Islet of Langerhans (tissue), 1 donor: ENCODE measurements at regions not wholly inside any gene's neighbourhood (a gene's known extent, or its start where the extent isn't known, plus 50 kb on each side); places are given as distances from the start of the nearest gene placed in this dataset.
A peak's percentile ranks its signal among the peaks of the same experiment; 100 is the strongest.

Experiments
- FAIRE-seq: peaks from one replicate; lab custom pipeline; 2011; peaks lifted over from hg19 to GRCh38; lab: Jason Lieb, UNC

- FAIRE-seq: no peak
These were observed 1041.4 kb upstream of the ADGRL2 start for GRCh38 chr1:80759354-80759753.

GRCh38 chr1:80755944-80756343, 1044.8 kb upstream of the ADGRL2 start:
- no peak for FAIRE-seq

DNA sequence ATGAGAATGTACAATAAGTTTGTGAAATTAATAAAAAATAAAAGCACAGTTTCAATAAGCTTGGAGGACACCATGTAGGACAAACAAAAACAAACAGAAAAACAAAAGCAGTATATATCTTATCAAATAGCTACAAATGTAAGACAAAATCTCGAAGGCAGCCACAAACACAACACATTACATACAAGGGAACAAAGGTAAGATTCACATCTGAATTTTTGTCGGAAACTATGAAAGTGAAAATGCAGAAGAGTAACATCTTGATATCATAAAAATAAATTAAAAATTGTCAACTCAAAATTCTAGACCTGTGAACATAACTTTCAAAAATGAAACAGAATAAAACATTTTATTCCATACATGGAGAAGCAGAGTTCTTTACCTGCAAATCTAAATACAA, 1049.5 kb upstream of the ADGRL2 start:
- FAIRE-seq: no peak

GRCh38 chr1:80731241-80731894, 1069.4 kb upstream of the ADGRL2 start:
- no peak for FAIRE-seq

- FAIRE-seq: no peak
These were observed 1078.1 kb upstream of the ADGRL2 start for GRCh38 chr1:80722611-80723010.

DNA sequence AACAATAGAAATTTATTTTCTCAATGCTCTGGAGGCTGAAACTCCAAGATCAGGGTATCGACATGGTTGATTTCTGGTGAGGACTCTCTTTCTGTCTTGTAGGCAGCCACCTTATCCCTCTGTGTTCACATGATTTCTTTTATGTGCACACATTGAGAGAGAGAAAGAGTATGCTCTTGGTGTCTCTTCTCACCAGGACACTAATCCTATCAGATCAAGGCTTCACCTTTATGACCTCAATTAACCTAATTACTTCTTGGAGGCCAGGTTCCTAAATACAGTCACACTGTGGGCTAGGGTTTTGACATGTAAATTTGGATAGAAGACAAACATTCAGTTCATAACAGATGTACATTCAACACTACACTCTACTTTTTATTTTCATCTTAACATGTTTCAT, 1094.2 kb upstream of the ADGRL2 start:
- no peak for FAIRE-seq

GRCh38 chr1:80678438-80678837, 1122.3 kb upstream of the ADGRL2 start:
- no peak for FAIRE-seq

DNA sequence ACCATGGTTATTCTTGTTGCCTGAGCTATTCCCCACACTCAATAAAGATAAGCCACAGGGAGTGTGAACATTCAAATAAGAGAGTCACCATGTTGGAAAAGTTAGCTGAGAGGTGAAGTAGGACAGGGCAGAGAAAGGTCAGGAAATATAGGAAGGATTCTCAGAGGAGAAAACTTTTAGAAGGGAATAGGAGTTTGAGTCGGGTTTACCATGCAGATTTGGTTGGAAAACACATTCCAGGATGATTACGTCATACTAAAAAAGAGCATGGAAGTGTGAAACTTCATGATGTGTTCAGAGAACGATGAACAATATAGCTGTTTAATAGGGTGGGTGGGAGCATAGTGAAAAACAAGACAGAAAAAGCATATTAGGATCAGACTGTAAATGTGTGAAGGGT, 1125.3 kb upstream of the ADGRL2 start:
- no peak for FAIRE-seq

DNA sequence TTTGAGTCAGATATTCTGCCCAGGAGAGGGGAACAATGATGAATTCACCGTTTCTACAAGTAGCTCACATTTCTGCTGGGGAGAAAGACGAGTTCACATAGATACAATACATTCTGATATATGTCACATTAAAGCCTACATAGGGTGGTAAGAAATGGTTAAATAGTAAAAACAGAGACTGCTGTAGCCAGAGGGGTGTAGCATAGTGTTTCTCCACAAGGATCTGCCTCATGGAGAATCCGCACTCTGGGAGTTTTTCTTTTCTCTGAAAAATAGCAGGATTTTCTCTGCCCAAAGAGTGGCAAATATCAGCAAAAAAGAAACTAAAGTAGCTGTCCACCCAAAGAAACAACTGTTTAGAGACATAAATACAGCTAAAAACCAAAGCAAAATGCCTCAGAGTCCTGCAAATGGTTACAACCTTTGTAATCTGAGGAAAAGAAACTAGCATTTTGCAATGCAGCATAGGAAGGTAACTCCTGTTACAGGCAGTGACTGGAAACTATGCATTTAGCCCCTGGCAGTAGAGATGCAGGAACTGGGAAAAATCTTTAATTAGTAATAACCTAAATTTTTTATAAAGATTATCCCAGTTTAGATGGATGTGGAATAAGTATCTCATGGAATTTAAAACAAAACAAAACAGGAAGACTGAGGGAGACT, 1126.7 kb upstream of the ADGRL2 start:
- no peak for FAIRE-seq

- FAIRE-seq: no peak
These were observed 1132.4 kb upstream of the ADGRL2 start for GRCh38 chr1:80668372-80668771.

DNA sequence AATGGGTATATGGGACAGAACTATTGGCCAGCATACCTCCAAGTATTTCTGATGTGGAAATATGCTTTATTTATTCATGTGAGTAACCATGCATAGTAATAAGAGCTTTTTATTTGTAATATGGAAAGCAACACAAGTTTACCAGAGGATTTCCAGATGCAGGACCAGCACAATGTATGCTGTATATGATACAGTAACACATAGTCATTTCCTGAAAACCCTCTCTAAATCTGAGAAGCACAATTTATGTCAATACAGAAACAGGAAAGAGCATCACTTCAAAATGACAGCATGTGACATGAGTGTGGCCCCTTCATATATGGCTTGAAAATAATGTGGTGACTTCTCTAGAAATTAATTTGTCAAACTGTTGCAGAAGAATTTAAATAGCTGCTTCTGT, 1134.7 kb upstream of the ADGRL2 start:
- no peak for FAIRE-seq

- peak; percentile 41 for FAIRE-seq
These were observed 1141.6 kb upstream of the ADGRL2 start for GRCh38 chr1:80659161-80659560.

GRCh38 chr1:80657707-80658106, 1143.0 kb upstream of the ADGRL2 start:
- no peak for FAIRE-seq

GRCh38 chr1:80657044-80657643, 1143.6 kb upstream of the ADGRL2 start:
- FAIRE-seq: peak; percentile 89

GRCh38 chr1:80656641-80657040, 1144.1 kb upstream of the ADGRL2 start:
- peak; percentile 93 for FAIRE-seq

- peak; percentile 88 for FAIRE-seq
These were observed 1144.6 kb upstream of the ADGRL2 start for GRCh38 chr1:80656014-80656636.

GRCh38 chr1:80646053-80646452, 1154.7 kb upstream of the ADGRL2 start:
- no peak for FAIRE-seq

- FAIRE-seq: no peak
These were observed 1155.1 kb upstream of the ADGRL2 start for GRCh38 chr1:80645621-80646020.

DNA sequence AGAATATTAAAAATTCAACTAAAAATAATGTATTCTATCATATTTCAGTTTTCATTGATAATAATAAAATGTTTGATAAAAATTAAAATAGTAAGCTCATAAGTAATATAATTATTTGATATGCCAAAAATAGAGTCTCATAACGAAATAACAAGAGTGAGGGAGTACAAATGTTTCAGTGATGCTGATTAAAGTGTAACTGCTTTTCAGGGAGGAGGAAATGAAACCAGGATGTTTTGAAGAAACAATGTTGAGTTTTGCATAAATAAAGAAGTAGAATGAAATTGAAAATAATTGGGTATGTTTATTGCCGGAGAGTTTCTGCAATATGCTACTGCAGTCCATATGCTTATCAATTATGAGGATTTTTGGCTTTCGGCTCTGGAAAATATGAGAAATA, 1159.8 kb upstream of the ADGRL2 start:
- FAIRE-seq: no peak

DNA sequence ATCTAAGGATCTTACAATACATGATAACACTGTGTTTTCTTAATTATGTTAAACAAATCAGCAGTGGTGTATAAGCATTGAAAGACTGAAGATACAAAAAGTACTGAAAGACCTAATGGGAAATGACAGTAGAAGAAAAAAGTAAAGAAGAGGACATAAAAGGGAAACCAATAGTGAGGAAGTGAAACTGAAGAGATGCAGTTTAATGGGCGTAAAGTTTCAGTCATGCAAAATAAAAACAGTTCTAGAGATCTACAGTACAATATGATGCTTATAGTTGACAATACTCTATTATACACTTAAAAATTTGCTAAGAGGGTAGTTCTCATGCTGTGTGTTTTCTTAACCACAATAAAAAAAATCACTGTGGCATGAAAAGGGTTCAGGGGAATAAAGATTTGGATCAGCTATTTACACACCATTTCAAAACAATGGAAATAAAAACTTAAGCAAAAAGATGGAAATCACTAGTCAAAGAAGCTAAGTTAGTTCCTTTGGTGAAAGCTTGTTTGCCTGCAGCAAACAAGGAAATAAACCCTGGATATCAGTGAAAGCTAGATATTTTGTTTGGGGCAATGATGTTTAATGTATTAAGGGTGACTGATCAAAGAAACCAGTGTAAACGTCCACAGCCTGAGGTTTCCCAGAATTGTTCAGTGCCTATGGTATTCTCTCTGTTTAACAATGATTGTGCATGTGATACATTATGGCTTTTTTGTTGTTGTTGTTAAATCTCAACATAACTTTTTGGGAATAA, 1160.8 kb upstream of the ADGRL2 start:
- no peak for FAIRE-seq

- no peak for FAIRE-seq
These were observed 1166.6 kb upstream of the ADGRL2 start for GRCh38 chr1:80633947-80634706.

DNA sequence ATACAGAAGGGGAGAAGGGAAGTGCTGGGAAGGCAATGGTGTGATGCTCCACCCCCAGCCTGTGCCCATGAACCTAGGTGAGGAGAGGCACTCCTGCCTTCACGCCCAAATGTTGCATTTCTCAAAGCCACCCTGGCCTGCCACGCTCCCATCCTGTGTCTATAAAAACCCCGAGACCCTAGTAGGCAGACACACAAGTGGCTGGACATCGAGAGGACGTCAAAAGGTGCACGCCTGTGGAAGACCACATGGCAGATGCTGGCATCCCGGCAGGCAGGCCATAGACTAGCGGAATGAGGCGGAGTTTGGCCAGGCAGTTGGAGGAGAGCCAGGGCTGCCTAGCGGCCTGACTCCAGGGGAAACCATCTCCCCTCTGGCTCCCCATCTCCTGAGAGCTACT, 1168.5 kb upstream of the ADGRL2 start:
- FAIRE-seq: no peak
